Adrenal gland (tissue), 5 donors: ENCODE measurements at regions not wholly inside any gene's neighbourhood (a gene's known extent, or its start where the extent isn't known, plus 50 kb on each side); places are given as distances from the start of the nearest gene placed in this dataset.

Experiments
- POLR2A ChIP-seq, 2 donors: fragments of 450-650 bp; IDR thresholded peaks; one replicate each; pipeline ENCODE4 v1.6.1; 2017; ENCODE audit warnings: antibody characterized with exemption in 2 of 2, mild to moderate bottlenecking in 2 of 2, moderate library complexity in 1 of 2
- TF ChIP-seq, protein P1 (sequence below), 6 experiments: fragments of 450-650 bp in 4 of 6; fragments of 200-600 bp in 2 of 6; sonication (generic) in 1 of 6; IDR thresholded peaks; 1 replicate in 5 of 6; 2 replicates in 1 of 6; pipeline versions ENCODE4 v1.5.1 to v1.8.0; 2016 to 2021; ENCODE audit warnings: antibody characterized with exemption in 6 of 6, mild to moderate bottlenecking in 2 of 6, moderate library complexity in 1 of 6
- donor health status: DM: no; HTN: no; CAD: no.

DNA sequence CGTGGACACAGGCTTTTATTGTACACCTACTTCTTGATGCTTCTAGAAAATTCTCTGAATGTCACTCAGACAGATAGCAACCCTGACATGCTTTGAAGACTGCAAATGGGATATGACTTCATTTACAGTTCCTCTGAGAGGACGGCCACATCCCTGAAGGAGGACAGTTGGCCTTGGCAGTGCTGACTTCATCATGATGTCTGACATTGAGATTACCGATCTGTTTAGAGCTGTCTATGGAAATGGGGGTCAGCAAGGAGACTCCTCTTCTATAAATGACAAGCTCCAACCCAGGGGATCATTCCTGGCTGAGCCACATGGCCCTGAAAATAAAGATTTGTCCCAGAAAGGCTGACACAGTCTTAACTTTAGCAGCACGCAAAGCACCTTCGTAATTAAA is 75.8 kb downstream of the NUDT12 start:
- no peak for TF ChIP-seq POLR2A (IDR thresholded peaks at IDR 0.05)
- TF ChIP-seq, protein P1, sequence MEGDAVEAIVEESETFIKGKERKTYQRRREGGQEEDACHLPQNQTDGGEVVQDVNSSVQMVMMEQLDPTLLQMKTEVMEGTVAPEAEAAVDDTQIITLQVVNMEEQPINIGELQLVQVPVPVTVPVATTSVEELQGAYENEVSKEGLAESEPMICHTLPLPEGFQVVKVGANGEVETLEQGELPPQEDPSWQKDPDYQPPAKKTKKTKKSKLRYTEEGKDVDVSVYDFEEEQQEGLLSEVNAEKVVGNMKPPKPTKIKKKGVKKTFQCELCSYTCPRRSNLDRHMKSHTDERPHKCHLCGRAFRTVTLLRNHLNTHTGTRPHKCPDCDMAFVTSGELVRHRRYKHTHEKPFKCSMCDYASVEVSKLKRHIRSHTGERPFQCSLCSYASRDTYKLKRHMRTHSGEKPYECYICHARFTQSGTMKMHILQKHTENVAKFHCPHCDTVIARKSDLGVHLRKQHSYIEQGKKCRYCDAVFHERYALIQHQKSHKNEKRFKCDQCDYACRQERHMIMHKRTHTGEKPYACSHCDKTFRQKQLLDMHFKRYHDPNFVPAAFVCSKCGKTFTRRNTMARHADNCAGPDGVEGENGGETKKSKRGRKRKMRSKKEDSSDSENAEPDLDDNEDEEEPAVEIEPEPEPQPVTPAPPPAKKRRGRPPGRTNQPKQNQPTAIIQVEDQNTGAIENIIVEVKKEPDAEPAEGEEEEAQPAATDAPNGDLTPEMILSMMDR (IDR thresholded peaks at IDR 0.05), result no peak
